H9 (cell line): ENCODE measurements at regions not wholly inside any gene's neighbourhood (a gene's known extent, or its start where the extent isn't known, plus 50 kb on each side); places are given as distances from the start of the nearest gene placed in this dataset.

ENCODE experiments used
- DNase-seq: peaks from one replicate; pipeline ENCODE4 v3.0.0-alpha.2; 2017
- H2AFZ ChIP-seq: one replicate; pipeline ENCODE4 v1.6.1; 2013; ENCODE audit warnings: mild to moderate bottlenecking, low read length, control low read depth, moderate library complexity
- H2AK5ac ChIP-seq: 2 replicates; pipeline ENCODE4 v1.6.1; 2013; ENCODE audit warnings: low read length, control low read depth, mixed read lengths; ENCODE audit not compliant: insufficient read length
- H2BK120ac ChIP-seq: one replicate; pipeline ENCODE4 v1.6.1; 2013; ENCODE audit warnings: low read depth, mild to moderate bottlenecking, low read length, control low read depth, inconsistent platforms; ENCODE audit not compliant: poor library complexity, severe bottlenecking
- H2BK12ac ChIP-seq: 2 replicates; pipeline ENCODE4 v1.6.1; 2013; ENCODE audit warnings: low read length, control low read depth, mixed read lengths, low read depth; ENCODE audit not compliant: insufficient read length
- H2BK15ac ChIP-seq: 2 replicates; pipeline ENCODE4 v1.6.1; 2013; ENCODE audit warnings: low read depth, low read length, control low read depth
- H2BK20ac ChIP-seq: one replicate; pipeline ENCODE4 v1.6.1; 2013; ENCODE audit warnings: low read depth, mild to moderate bottlenecking, low read length, control low read depth, inconsistent platforms; ENCODE audit not compliant: poor library complexity, severe bottlenecking
- H2BK5ac ChIP-seq: 2 replicates; pipeline ENCODE4 v1.6.1; 2013; ENCODE audit warnings: low read length, control low read depth, mixed read lengths; ENCODE audit not compliant: insufficient read length
- H3K14ac ChIP-seq: 2 replicates; pipeline ENCODE4 v1.6.1; 2013; ENCODE audit warnings: low read length, control low read depth; ENCODE audit not compliant: insufficient read depth
- H3K18ac ChIP-seq: 2 replicates; pipeline ENCODE4 v1.6.1; 2013; ENCODE audit warnings: low read depth, mild to moderate bottlenecking, mixed read lengths, low read length, control low read depth; ENCODE audit not compliant: insufficient read length
- H3K23ac ChIP-seq: 2 replicates; pipeline ENCODE4 v1.6.1; 2013; ENCODE audit warnings: low read length, control low read depth, mixed read lengths, low read depth; ENCODE audit not compliant: insufficient read length
- H3K23me2 ChIP-seq: 2 replicates; pipeline ENCODE4 v1.6.1; 2013; ENCODE audit warnings: low read depth, mild to moderate bottlenecking, mixed read lengths, low read length, control low read depth; ENCODE audit not compliant: insufficient read length, poor library complexity, severe bottlenecking
- H3K27ac ChIP-seq: 2 replicates; pipeline ENCODE4 v1.5.1; 2013; ENCODE audit warnings: low read length, control low read depth, mixed read lengths, low read depth; ENCODE audit not compliant: insufficient read length
- H3K27me3 ChIP-seq: 2 replicates; pipeline ENCODE4 v1.6.1; 2013; ENCODE audit warnings: low read length, control low read depth, inconsistent platforms; ENCODE audit not compliant: insufficient read depth
- H3K4ac ChIP-seq: 2 replicates; pipeline ENCODE4 v1.6.1; 2013; ENCODE audit warnings: low read depth, mild to moderate bottlenecking, control low read depth, inconsistent platforms, low read length, moderate library complexity
- H3K4me1 ChIP-seq: 2 replicates; pipeline ENCODE4 v1.6.1; 2013; ENCODE audit warnings: low read length, control low read depth, inconsistent platforms; ENCODE audit not compliant: insufficient read depth
- H3K4me2 ChIP-seq: 2 replicates; pipeline ENCODE4 v1.6.1; 2013; ENCODE audit warnings: low read length, control low read depth, mixed read lengths; ENCODE audit not compliant: insufficient read length, insufficient read depth
- H3K56ac ChIP-seq: 2 replicates; pipeline ENCODE4 v1.6.1; 2013; ENCODE audit warnings: low read depth, mild to moderate bottlenecking, mixed read lengths, low read length, control low read depth; ENCODE audit not compliant: insufficient read length
- H3K79me1 ChIP-seq: 2 replicates; pipeline ENCODE4 v1.6.1; 2013; ENCODE audit warnings: low read depth, mild to moderate bottlenecking, moderate library complexity, low read length, control low read depth, inconsistent platforms; ENCODE audit not compliant: insufficient read depth, poor library complexity, severe bottlenecking
- H3K79me2 ChIP-seq: 2 replicates; pipeline ENCODE4 v1.6.1; 2013; ENCODE audit warnings: low read length, control low read depth, inconsistent platforms; ENCODE audit not compliant: insufficient read depth
- H3K9ac ChIP-seq: 2 replicates; pipeline ENCODE4 v1.6.1; 2013; ENCODE audit warnings: low read length, control low read depth, mixed read lengths; ENCODE audit not compliant: insufficient read length; ENCODE audit errors: extremely low read depth
- H3K9me3 ChIP-seq: one replicate; pipeline ENCODE4 v1.6.1; 2013; ENCODE audit warnings: low read depth, low read length, inconsistent platforms; ENCODE audit not compliant: control insufficient read depth
- H3T11ph ChIP-seq: one replicate; pipeline ENCODE4 v1.6.1; 2013; ENCODE audit warnings: mild to moderate bottlenecking, low read length, control low read depth, inconsistent platforms
- H4K20me1 ChIP-seq: one replicate; pipeline ENCODE4 v1.6.1; 2013; ENCODE audit not compliant: control insufficient read depth, insufficient read length, insufficient read depth
- H4K5ac ChIP-seq: 2 replicates; pipeline ENCODE4 v1.6.1; 2013; ENCODE audit warnings: low read depth, mild to moderate bottlenecking, mixed read lengths, low read length, control low read depth; ENCODE audit not compliant: insufficient read length
- H4K8ac ChIP-seq: replicated peaks from 2 replicates; pipeline ENCODE4 v1.6.1; 2013; ENCODE audit warnings: low read length, control low read depth, mixed read lengths, low read depth; ENCODE audit not compliant: insufficient read length
- H4K91ac ChIP-seq: 2 replicates; pipeline ENCODE4 v1.6.1; 2013; ENCODE audit warnings: low read depth, mild to moderate bottlenecking, moderate library complexity, mixed read lengths, low read length, control low read depth; ENCODE audit not compliant: insufficient read length
- H3K27ac Mint-ChIP-seq, 3 experiments: 2 replicates in 2 of 3; 3 replicates in 1 of 3; pipeline ENCODE4 v1.8.0; 2020 to 2021; ENCODE audit warnings: mixed read lengths in 3 of 3, mild to moderate bottlenecking in 1 of 3, moderate library complexity in 1 of 3
- H3K27me3 Mint-ChIP-seq: 2 replicates; pipeline ENCODE4 v1.8.0; 2021; ENCODE audit warnings: low read depth, mild to moderate bottlenecking, moderate library complexity, mixed read lengths
- H3K36me3 Mint-ChIP-seq, 3 experiments: 2 replicates in 2 of 3; 3 replicates in 1 of 3; pipeline ENCODE4 v1.8.0; 2020 to 2021; ENCODE audit warnings: low read depth in 3 of 3, mixed read lengths in 3 of 3; ENCODE audit not compliant: insufficient read depth in 1 of 3
- H3K4me1 Mint-ChIP-seq, 2 experiments: 2 replicates each; pipeline ENCODE4 v1.8.0; 2020; ENCODE audit warnings: mixed read lengths in 2 of 2
- H3K4me3 Mint-ChIP-seq, 2 experiments: 2 replicates in 1 of 2; 3 replicates in 1 of 2; pipeline ENCODE4 v1.8.0; 2020 to 2021; ENCODE audit warnings: mild to moderate bottlenecking in 2 of 2, mixed read lengths in 2 of 2, moderate library complexity in 1 of 2
- H3K9me3 Mint-ChIP-seq, 2 experiments: 2 replicates in 1 of 2; 3 replicates in 1 of 2; pipeline ENCODE4 v1.8.0; 2020; ENCODE audit warnings: mild to moderate bottlenecking in 2 of 2, mixed read lengths in 2 of 2, moderate library complexity in 1 of 2
- WGBS: extraction: QIAGEN DNeasy Blood & Tissue Kit; methylation state at CpG from one replicate; pipeline ENCODE4 v1.1.7; 2013; ENCODE audit warnings: missing lambda C conversion rate, low lambda C conversion rate, mixed read lengths; ENCODE audit not compliant: insufficient read length; ENCODE audit errors: extremely low coverage; 5-methylcytosine and 5-hydroxymethylcytosine counted together
- TF ChIP-seq, protein P1 (sequence below): fragments of 200-600 bp; sonication (generic); conservative IDR thresholded peaks from 3 replicates; pipeline ENCODE4 v1.8.0; 2021; ENCODE audit warnings: antibody characterized with exemption, mild to moderate bottlenecking

DNA sequence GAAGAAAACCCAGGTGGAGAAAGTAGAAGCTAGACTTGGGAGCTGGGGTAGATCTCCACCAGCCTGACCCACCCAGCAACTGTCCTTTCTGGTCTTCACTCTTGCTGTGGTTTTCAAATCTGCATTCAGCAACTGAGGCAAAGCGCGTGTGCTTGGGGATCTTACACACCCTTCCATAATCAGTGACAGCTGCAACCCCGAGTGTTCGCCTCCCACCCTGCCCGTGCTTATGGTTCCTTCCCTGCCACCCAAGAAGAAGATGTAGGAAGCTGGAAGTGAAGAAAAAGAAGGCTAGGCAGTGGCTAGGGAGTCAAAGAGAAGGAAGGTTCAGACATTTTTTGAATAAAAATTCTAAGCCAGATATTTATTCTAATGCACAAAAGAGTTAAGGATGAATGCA is 162.6 kb upstream of the CCND2 start:
- Histone ChIP-seq H2BK5ac (no peak overlapping the region), H3K18ac (no peak overlapping the region), H3K23ac (no peak overlapping the region), H3K4ac (no peak overlapping the region), H2BK20ac (no peak overlapping the region), H3K14ac (no peak overlapping the region), H4K20me1 (no peaks in the 10 kb centered on the region), H3K23me2 (no peaks in the 10 kb centered on the region), H4K8ac (no peak overlapping the region), H2BK12ac (no peak overlapping the region), H3K4me1 (peaks cover 4% of the 10 kb centered on the region; the same call in 1 of the 2 replicates), H3K56ac (no peak overlapping the region), H2BK120ac (no peak overlapping the region), H3K9ac (no peak overlapping the region), H2AK5ac (no peak overlapping the region), H2BK15ac (no peak overlapping the region), H3K27ac (no peak overlapping the region), H3K27me3 (no peaks in the 10 kb centered on the region), H4K5ac (no peak overlapping the region), H3K9me3 (no peaks in the 10 kb centered on the region), H4K91ac (no peak overlapping the region), H3T11ph (no peak overlapping the region), H3K4me2 (no peak overlapping the region), H3K79me2 (no peaks in the 10 kb centered on the region), H2AFZ (no peak overlapping the region), H3K79me1 (no peaks in the 10 kb centered on the region)
- Mint-ChIP-seq H3K27me3 (peaks cover 22% of the 10 kb centered on the region), H3K36me3 (no peaks in the 10 kb centered on the region), H3K9me3 (peaks cover 0 to 2% of the 10 kb centered on the region in 2 experiments; a peak in 1 of 5 replicates), H3K4me3 (no peak overlapping the region), H3K4me1 (peaks cover 19 to 21% of the 10 kb centered on the region in 2 experiments), H3K27ac (no peak overlapping the region)
- TF ChIP-seq, protein P1, sequence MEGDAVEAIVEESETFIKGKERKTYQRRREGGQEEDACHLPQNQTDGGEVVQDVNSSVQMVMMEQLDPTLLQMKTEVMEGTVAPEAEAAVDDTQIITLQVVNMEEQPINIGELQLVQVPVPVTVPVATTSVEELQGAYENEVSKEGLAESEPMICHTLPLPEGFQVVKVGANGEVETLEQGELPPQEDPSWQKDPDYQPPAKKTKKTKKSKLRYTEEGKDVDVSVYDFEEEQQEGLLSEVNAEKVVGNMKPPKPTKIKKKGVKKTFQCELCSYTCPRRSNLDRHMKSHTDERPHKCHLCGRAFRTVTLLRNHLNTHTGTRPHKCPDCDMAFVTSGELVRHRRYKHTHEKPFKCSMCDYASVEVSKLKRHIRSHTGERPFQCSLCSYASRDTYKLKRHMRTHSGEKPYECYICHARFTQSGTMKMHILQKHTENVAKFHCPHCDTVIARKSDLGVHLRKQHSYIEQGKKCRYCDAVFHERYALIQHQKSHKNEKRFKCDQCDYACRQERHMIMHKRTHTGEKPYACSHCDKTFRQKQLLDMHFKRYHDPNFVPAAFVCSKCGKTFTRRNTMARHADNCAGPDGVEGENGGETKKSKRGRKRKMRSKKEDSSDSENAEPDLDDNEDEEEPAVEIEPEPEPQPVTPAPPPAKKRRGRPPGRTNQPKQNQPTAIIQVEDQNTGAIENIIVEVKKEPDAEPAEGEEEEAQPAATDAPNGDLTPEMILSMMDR, result no peak
- WGBS, result no CpG with 5 or more reads among the region's 5 CpGs
- DNase-seq, result no peak
